DOHH2 (cell line): ENCODE measurements at regions not wholly inside any gene's neighbourhood (a gene's known extent, or its start where the extent isn't known, plus 50 kb on each side); places are given as distances from the start of the nearest gene placed in this dataset.

ENCODE experiments used
- EZH2phosphoT487 ChIP-seq: fragments of 200-600 bp; sonication (generic); IDR thresholded peaks from 2 replicates; pipeline ENCODE4 v1.6.1; 2017; ENCODE audit warnings: borderline replicate concordance, mild to moderate bottlenecking, antibody characterized with exemption, low read length, moderate library complexity, mixed read lengths
- TF ChIP-seq, protein P1 (sequence below): fragments of 200-600 bp; sonication (generic); IDR thresholded peaks from one replicate; pipeline ENCODE4 v1.5.1; 2014; ENCODE audit warnings: antibody characterized with exemption, mild to moderate bottlenecking, low read depth, low read length; ENCODE audit not compliant: poor library complexity, severe bottlenecking

DNA sequence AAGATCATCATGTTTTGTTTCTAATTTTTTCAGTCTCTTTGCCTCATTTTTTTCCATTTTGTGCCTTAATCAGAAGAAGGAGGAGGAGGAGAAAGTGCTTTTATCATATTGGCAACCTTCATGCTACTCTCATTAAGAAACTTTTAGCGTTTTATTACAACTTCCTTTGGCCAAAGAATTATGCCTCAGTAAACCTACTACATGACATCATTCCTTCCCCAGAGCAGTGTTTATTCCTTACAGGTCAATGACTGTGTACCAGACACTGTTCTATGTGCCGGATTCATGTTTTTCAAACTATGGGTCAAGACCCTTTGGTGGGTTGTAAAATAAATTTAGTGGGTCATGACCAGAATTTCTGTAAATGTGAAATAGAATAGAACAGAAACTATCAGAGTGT, 110.4 kb downstream of the SLC30A10 start:
- TF ChIP-seq, protein P1, sequence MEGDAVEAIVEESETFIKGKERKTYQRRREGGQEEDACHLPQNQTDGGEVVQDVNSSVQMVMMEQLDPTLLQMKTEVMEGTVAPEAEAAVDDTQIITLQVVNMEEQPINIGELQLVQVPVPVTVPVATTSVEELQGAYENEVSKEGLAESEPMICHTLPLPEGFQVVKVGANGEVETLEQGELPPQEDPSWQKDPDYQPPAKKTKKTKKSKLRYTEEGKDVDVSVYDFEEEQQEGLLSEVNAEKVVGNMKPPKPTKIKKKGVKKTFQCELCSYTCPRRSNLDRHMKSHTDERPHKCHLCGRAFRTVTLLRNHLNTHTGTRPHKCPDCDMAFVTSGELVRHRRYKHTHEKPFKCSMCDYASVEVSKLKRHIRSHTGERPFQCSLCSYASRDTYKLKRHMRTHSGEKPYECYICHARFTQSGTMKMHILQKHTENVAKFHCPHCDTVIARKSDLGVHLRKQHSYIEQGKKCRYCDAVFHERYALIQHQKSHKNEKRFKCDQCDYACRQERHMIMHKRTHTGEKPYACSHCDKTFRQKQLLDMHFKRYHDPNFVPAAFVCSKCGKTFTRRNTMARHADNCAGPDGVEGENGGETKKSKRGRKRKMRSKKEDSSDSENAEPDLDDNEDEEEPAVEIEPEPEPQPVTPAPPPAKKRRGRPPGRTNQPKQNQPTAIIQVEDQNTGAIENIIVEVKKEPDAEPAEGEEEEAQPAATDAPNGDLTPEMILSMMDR: no peak
- TF ChIP-seq EZH2phosphoT487: no peak
